Lower lobe of right lung (tissue), 2 donors: ENCODE measurements at regions not wholly inside any gene's neighbourhood (a gene's known extent, or its start where the extent isn't known, plus 50 kb on each side); places are given as distances from the start of the nearest gene placed in this dataset.
"Not testable (repeated sequence)": the region's sequence is repeated elsewhere in the genome, so short reads cannot be mapped to it uniquely, and the experiment has no call there.

Experiments
- ATAC-seq, 2 donors: fragments of 200-7000 bp; cut with Tn5 transposase; one replicate each; pipeline ENCODE4 v1.9.1; 2020 to 2022; ENCODE audit warnings: mild to moderate bottlenecking in 2 of 2, moderate library complexity in 2 of 2
- DNase-seq: peaks from one replicate; pipeline ENCODE4 v3.0.0-alpha.2; 2020
- H3K27ac ChIP-seq: fragments of 200-600 bp; one replicate; pipeline ENCODE4 v1.8.0; 2022
- H3K27me3 ChIP-seq: fragments of 200-600 bp; one replicate; pipeline ENCODE4 v1.8.0; 2022; ENCODE audit warnings: low read depth
- H3K36me3 ChIP-seq: fragments of 200-600 bp; one replicate; pipeline ENCODE4 v1.8.0; 2022; ENCODE audit warnings: mild to moderate bottlenecking
- H3K4me1 ChIP-seq: fragments of 200-600 bp; one replicate; pipeline ENCODE4 v1.8.0; 2022
- H3K4me3 ChIP-seq: fragments of 200-600 bp; one replicate; pipeline ENCODE4 v1.8.0; 2022; ENCODE audit warnings: mild to moderate bottlenecking
- H3K9me3 ChIP-seq: fragments of 200-600 bp; one replicate; pipeline ENCODE4 v1.8.0; 2022
- CTCF ChIP-seq: fragments of 200-600 bp; IDR thresholded peaks from one replicate; pipeline ENCODE4 v1.8.0; 2022; ENCODE audit warnings: antibody characterized with exemption, mild to moderate bottlenecking
- intact Hi-C: fragments of 100-400 bp; cut with DNase I; formaldehyde crosslinking; loops from one replicate; pipeline ENCODE4 v1.11.0; 2022
- donor health status: DM: no; HTN: yes; CAD: no; lungs with severe emphysema.

GRCh38 chr6:20274137-20274536 lies 61.9 kb upstream of the MBOAT1 start:
- intact Hi-C loops: no loop called here
- no peaks in the 10 kb centered on the region for H3K27me3 ChIP-seq
- no peak for TF ChIP-seq CTCF
- DNase-seq (no peak), ATAC-seq (no peak)
- no peaks in the 10 kb centered on the region for H3K9me3 ChIP-seq
- no peak overlapping the region for H3K4me3 ChIP-seq
- no peaks in the 10 kb centered on the region for H3K4me1 ChIP-seq
- no peak overlapping the region for H3K27ac ChIP-seq
- no peaks in the 10 kb centered on the region for H3K36me3 ChIP-seq

GRCh38 chr6:20275837-20276236 lies 63.6 kb upstream of the MBOAT1 start:
- H3K27ac ChIP-seq, H3K9me3 ChIP-seq, intact Hi-C loops, H3K4me3 ChIP-seq, DNase-seq, H3K27me3 ChIP-seq, ATAC-seq, H3K4me1 ChIP-seq, H3K36me3 ChIP-seq: not testable (repeated sequence)

GRCh38 chr6:20277724-20278123 lies 65.5 kb upstream of the MBOAT1 start:
- not testable (repeated sequence) for ATAC-seq

GRCh38 chr6:20279051-20279450 lies 66.8 kb upstream of the MBOAT1 start:
- Histone ChIP-seq H3K27ac (no peak overlapping the region), H3K4me1 (no peaks in the 10 kb centered on the region), H3K9me3 (no peaks in the 10 kb centered on the region), H3K4me3 (no peak overlapping the region), H3K36me3 (no peaks in the 10 kb centered on the region), H3K27me3 (no peaks in the 10 kb centered on the region)
- intact Hi-C loops: no loop called here
- ATAC-seq (no peak), DNase-seq (no peak)
- no peak for TF ChIP-seq CTCF

More at GRCh38 chr6:20277724-20278123, 65.5 kb upstream of the MBOAT1 start:
- intact Hi-C loops, H3K4me3 ChIP-seq, H3K27me3 ChIP-seq, H3K27ac ChIP-seq, DNase-seq, H3K9me3 ChIP-seq, H3K36me3 ChIP-seq, H3K4me1 ChIP-seq: not testable (repeated sequence)

- no peak for TF ChIP-seq CTCF
- H3K36me3 ChIP-seq: no peaks in the 10 kb centered on the region
- no peak for ATAC-seq
- no peak overlapping the region for H3K27ac ChIP-seq
- no peaks in the 10 kb centered on the region for H3K4me1 ChIP-seq
- intact Hi-C loops: no loop called here
- H3K4me3 ChIP-seq: no peak overlapping the region
- DNase-seq: no peak
- H3K9me3 ChIP-seq: no peaks in the 10 kb centered on the region
- no peaks in the 10 kb centered on the region for H3K27me3 ChIP-seq
These were observed 67.5 kb upstream of the MBOAT1 start for GRCh38 chr6:20279608-20280287.

GRCh38 chr6:20280288-20280621 lies 68.0 kb upstream of the MBOAT1 start:
- Histone ChIP-seq H3K9me3 (no peaks in the 10 kb centered on the region), H3K36me3 (no peaks in the 10 kb centered on the region), H3K4me1 (no peaks in the 10 kb centered on the region), H3K27ac (no peak overlapping the region), H3K4me3 (no peak overlapping the region), H3K27me3 (no peaks in the 10 kb centered on the region)
- no peak for TF ChIP-seq CTCF
- no peak for ATAC-seq
- no peak for DNase-seq
- intact Hi-C loops: no loop called here

- Histone ChIP-seq H3K27ac (no peak overlapping the region), H3K4me1 (no peaks in the 10 kb centered on the region), H3K36me3 (no peaks in the 10 kb centered on the region), H3K27me3 (no peaks in the 10 kb centered on the region), H3K4me3 (no peak overlapping the region), H3K9me3 (no peaks in the 10 kb centered on the region)
- intact Hi-C loops: no loop called here
- ATAC-seq (no peak), DNase-seq (no peak)
- TF ChIP-seq CTCF: no peak
These were observed 72.4 kb upstream of the MBOAT1 start for GRCh38 chr6:20284672-20285071.
